Activated CD4-positive, alpha-beta T cell treated with anti-CD3 and anti-CD28 coated beads, Interleukin-2, amount 50 U/mL, for 16 hours (primary cell): ENCODE measurements at regions not wholly inside any gene's neighbourhood (a gene's known extent, or its start where the extent isn't known, plus 50 kb on each side); places are given as distances from the start of the nearest gene placed in this dataset.
"Not testable (repeated sequence)": the region's sequence is repeated elsewhere in the genome, so short reads cannot be mapped to it uniquely, and the experiment has no call there.

Source experiments
- DNase-seq: peaks from one replicate; pipeline ENCODE4 v3.0.0-alpha.2; 2020

- DNase-seq, result no peak
These were observed 353.4 kb downstream of the NPIPA8 start for GRCh38 chr16:17983114-17983513.

GRCh38 chr16:17977260-17977659 is 359.3 kb downstream of the NPIPA8 start:
- DNase-seq, result no peak

- no peak for DNase-seq
These were observed 364.0 kb downstream of the NPIPA8 start for GRCh38 chr16:17972460-17972943.

- no peak for DNase-seq
These were observed 365.7 kb downstream of the NPIPA8 start for GRCh38 chr16:17970816-17971331.

GRCh38 chr16:17970157-17970765 is 366.3 kb downstream of the NPIPA8 start:
- DNase-seq, result no peak

- no peak for DNase-seq
These were observed 371.2 kb downstream of the NPIPA8 start for GRCh38 chr16:17965133-17965900.

GRCh38 chr16:17964196-17964595 is 372.3 kb downstream of the NPIPA8 start:
- no peak for DNase-seq

GRCh38 chr16:17963185-17963836 is 373.2 kb downstream of the NPIPA8 start:
- no peak for DNase-seq

- DNase-seq, result no peak
These were observed 373.8 kb downstream of the NPIPA8 start for GRCh38 chr16:17962726-17963125.

- DNase-seq, result not testable (repeated sequence)
These were observed 374.7 kb downstream of the NPIPA8 start for GRCh38 chr16:17961822-17962221.

GRCh38 chr16:17951378-17951777 is 385.2 kb downstream of the NPIPA8 start:
- no peak for DNase-seq

- DNase-seq, result no peak
These were observed 386.6 kb downstream of the NPIPA8 start for GRCh38 chr16:17949982-17950250.

- DNase-seq, result no peak
These were observed 387.2 kb downstream of the NPIPA8 start for GRCh38 chr16:17949141-17949981.

GRCh38 chr16:17947637-17948036 is 388.9 kb downstream of the NPIPA8 start:
- no peak for DNase-seq

- no peak for DNase-seq
These were observed 389.4 kb downstream of the NPIPA8 start for GRCh38 chr16:17947165-17947564.

GRCh38 chr16:17945080-17945601 is 391.4 kb downstream of the NPIPA8 start:
- DNase-seq, result no peak

- no peak for DNase-seq
These were observed 392.2 kb downstream of the NPIPA8 start for GRCh38 chr16:17944345-17944744.

- no peak for DNase-seq
These were observed 394.5 kb downstream of the NPIPA8 start for GRCh38 chr16:17942067-17942466.

- no peak for DNase-seq
These were observed 395.8 kb downstream of the NPIPA8 start for GRCh38 chr16:17940584-17941364.

- no peak for DNase-seq
These were observed 396.8 kb downstream of the NPIPA8 start for GRCh38 chr16:17939723-17940122.

- DNase-seq, result peak; percentile 7
These were observed 397.4 kb downstream of the NPIPA8 start for GRCh38 chr16:17939122-17939536.

- no peak for DNase-seq
These were observed 398.0 kb downstream of the NPIPA8 start for GRCh38 chr16:17938546-17938945.
